Esophagus squamous epithelium (tissue), 4 donors: ENCODE measurements at regions not wholly inside any gene's neighbourhood (a gene's known extent, or its start where the extent isn't known, plus 50 kb on each side); places are given as distances from the start of the nearest gene placed in this dataset.

Experiments used
- CTCF ChIP-seq, 6 experiments: fragments of 450-650 bp in 4 of 6; fragments of 200-600 bp in 2 of 6; sonication (generic) in 2 of 6; IDR thresholded peaks; one replicate each; pipeline ENCODE4 v1.5.1; 2016 to 2019; ENCODE audit warnings: antibody characterized with exemption in 6 of 6, mild to moderate bottlenecking in 4 of 6, moderate library complexity in 4 of 6
- POLR2A ChIP-seq, 4 donors: fragments of 450-650 bp; IDR thresholded peaks; one replicate each; pipeline ENCODE4 v1.6.1; 2017; ENCODE audit warnings: antibody characterized with exemption in 4 of 4, mild to moderate bottlenecking in 4 of 4, moderate library complexity in 3 of 4

GRCh38 chr13:21999666-22000065 is 328.8 kb downstream of the FGF9 start:
- TF ChIP-seq POLR2A (IDR thresholded peaks at IDR 0.05) (no peak), CTCF (IDR thresholded peaks at IDR 0.05) (no peak)
